AG09309 (cell line): ENCODE measurements at regions not wholly inside any gene's neighbourhood (a gene's known extent, or its start where the extent isn't known, plus 50 kb on each side); places are given as distances from the start of the nearest gene placed in this dataset.

Source experiments
- DNase-seq: peaks from one replicate; pipeline ENCODE4 v3.0.0-alpha.2; 2010; ENCODE audit warnings: low read depth
- H3K4me3 ChIP-seq: 2 replicates; pipeline ENCODE4 v1.5.1; 2011; ENCODE audit warnings: mild to moderate bottlenecking, low read depth, low read length, moderate library complexity; ENCODE audit not compliant: control insufficient read depth
- TF ChIP-seq, protein P1 (sequence below): IDR thresholded peaks from 2 replicates; pipeline ENCODE4 v1.5.1; 2011; ENCODE audit warnings: mild to moderate bottlenecking, low read depth, low read length, inconsistent platforms; ENCODE audit not compliant: insufficient read depth, control insufficient read depth; ENCODE audit errors: missing control alignments

DNA sequence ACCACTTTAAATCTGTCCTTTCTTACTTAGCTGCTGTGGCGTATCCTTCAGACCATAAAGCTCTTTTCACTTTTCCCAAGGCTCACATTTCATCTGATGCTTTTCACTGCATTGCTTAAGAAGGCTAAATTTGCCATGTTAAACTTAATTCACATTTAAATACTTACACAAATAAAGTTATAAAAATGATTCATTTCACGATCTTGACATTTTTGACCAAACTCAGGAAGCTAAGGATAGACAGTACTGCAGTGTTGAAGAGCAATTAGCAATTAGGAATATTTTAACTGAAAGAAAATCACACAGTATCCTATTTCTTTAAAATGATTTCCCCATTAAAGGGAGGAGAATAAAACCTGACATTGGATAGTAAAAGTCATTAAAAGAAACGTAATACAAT lies 1038.6 kb downstream of the STPG2 start:
- H3K4me3 ChIP-seq, result no peak overlapping the region
- TF ChIP-seq, protein P1, sequence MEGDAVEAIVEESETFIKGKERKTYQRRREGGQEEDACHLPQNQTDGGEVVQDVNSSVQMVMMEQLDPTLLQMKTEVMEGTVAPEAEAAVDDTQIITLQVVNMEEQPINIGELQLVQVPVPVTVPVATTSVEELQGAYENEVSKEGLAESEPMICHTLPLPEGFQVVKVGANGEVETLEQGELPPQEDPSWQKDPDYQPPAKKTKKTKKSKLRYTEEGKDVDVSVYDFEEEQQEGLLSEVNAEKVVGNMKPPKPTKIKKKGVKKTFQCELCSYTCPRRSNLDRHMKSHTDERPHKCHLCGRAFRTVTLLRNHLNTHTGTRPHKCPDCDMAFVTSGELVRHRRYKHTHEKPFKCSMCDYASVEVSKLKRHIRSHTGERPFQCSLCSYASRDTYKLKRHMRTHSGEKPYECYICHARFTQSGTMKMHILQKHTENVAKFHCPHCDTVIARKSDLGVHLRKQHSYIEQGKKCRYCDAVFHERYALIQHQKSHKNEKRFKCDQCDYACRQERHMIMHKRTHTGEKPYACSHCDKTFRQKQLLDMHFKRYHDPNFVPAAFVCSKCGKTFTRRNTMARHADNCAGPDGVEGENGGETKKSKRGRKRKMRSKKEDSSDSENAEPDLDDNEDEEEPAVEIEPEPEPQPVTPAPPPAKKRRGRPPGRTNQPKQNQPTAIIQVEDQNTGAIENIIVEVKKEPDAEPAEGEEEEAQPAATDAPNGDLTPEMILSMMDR, result no peak
- no peak for DNase-seq

DNA sequence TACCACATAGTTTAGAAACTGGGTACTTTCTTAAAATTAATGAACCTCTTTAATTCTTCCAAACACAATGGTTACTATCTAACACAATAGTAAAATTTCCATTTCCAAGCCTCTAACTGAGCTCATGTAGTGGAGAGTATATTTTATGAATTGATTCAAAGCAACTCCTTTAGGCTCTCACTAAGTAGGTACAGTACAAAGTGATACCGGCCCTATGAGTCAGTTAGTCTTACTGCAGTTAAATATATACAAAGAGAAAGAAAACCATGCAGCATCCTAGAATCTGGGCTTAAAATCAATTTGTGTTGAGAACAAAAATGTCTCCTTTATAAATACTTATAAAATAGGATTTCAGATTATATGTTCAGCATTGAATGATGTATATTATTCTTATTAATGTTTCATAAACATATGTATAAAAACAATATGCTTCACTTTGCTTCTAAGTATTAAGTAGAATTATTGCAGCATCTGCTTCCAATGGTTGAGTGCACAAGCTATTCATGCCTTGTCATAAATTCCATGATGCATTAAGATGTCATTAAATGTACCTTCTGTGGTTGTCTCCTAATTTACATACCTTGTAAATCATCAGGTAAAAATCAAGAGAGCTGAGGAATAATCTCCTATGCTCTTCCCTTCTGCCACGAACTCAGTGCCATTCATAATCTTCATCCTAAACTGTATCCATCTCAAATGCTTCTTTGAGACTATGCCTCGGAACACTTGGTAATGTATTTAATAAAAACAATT lies 1037.8 kb downstream of the STPG2 start:
- DNase-seq, result no peak
- TF ChIP-seq, protein P1, result no peak
- no peak overlapping the region for H3K4me3 ChIP-seq

DNA sequence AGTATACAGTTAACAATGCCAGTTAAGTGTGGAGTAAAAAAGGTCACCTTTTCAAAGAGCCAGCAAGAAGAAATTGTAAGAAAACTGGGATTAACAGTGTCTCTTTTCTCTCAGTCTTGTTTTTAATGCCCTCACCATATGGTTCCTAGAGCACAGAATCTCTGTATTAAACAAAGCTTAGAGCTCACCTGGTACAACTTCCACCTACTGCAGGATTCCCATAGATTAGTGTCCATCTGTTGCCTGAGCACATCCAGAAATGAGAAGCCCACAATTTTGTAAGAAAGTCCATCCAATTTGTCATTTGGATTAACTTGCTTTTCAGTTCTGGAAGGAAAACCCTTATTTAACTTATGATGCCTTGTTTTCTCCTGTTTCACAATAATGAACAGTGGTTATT lies 1037.1 kb downstream of the STPG2 start:
- no peak overlapping the region for H3K4me3 ChIP-seq
- no peak for DNase-seq
- TF ChIP-seq, protein P1, result no peak

DNA sequence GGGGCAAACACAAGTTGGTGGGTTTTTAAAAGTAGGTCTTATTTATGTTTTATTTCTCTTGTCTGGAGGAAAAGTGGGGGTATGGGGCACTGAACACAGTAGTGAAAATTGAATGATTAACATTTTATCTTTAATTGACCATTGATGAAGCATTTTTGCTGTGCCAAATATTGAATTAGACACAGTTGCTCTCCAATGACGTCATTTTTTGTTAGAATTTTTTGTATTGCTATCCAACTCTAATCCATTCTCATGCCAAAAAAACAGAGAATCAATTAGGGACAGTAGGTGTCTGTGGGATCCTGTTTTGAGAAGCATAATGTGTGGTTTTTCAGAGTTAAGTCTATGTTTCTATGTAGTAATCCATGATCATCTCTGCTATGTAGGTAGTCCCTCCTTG lies 1032.8 kb downstream of the STPG2 start:
- no peak for DNase-seq
- TF ChIP-seq, protein P1, result no peak
- no peak overlapping the region for H3K4me3 ChIP-seq

DNA sequence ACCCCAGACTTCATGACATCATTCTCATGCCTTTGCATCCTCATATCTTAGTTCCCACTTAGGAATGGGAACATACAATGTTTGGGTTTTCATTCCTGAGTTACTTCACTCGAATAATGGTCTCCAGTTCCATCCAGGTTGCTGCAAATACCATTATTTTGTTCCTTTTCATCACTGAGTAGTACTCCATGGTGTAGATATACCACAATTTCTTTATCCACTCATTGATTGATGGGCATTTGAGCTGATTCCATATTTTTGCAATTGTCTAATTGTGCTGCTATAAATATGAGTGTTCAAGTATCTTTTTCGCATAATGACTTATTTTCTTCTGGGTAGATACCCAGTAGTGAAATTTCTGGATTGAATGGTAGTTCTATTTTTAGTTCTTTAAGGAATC lies 1026.8 kb downstream of the STPG2 start:
- DNase-seq, result no peak
- no peak overlapping the region for H3K4me3 ChIP-seq
- TF ChIP-seq, protein P1, result no peak

DNA sequence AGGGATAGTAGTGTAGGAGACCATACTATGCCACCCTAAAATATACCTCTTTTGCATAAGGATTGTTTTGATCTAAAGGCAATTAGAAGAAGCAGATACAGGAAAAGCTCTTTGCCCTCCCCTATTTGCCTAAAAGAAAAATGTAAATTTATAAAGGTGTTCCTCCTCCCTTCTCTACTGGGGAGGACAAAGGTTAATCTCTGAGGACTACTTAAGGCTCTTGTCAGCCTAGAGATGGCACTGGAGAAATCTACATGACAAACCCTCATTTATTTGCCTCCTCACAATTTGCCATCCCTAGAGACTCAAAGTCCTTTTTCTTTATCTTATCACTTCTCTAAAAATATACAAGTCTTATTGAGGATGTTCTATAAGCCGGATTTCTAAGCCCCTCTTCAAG lies 1021.8 kb downstream of the STPG2 start:
- TF ChIP-seq, protein P1, result no peak
- DNase-seq, result no peak
- H3K4me3 ChIP-seq, result no peak overlapping the region
